GM12875 (cell line): ENCODE measurements at regions not wholly inside any gene's neighbourhood (a gene's known extent, or its start where the extent isn't known, plus 50 kb on each side); places are given as distances from the start of the nearest gene placed in this dataset.

Experiments
- H3K4me3 ChIP-seq: one replicate; pipeline ENCODE4 v1.5.1; 2011; ENCODE audit warnings: low read depth, low read length, control low read depth
- CTCF ChIP-seq: IDR thresholded peaks from 2 replicates; pipeline ENCODE4 v1.5.1; 2011; ENCODE audit warnings: low read depth, mild to moderate bottlenecking, control low read depth, inconsistent platforms, low read length, moderate library complexity, borderline replicate concordance; ENCODE audit not compliant: insufficient read depth

DNA sequence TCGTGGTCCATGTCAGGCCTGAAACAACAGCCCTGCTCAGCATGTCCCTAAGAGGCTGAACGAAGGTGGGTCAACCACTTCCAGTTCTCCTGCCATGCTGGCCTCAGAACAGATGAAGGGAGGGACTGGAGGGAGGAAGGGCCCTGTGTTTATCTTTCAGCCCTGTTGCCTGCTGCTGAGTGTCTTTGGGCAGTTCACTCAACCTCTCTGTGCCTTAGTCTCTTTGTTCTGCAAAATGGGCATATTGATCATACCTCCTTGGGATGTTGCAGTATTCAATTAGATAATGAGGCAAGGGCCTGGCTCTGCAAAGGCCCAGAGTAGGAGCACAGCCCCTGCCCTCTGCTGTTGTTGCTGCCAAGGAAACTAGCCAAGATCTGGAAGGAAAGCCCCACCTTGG is 207.5 kb downstream of the MN1 start:
- no peak overlapping the region for H3K4me3 ChIP-seq

GRCh38 chr22:27594474-27595134 is 207.0 kb downstream of the MN1 start:
- no peak overlapping the region for H3K4me3 ChIP-seq
- no peak for TF ChIP-seq CTCF

More for the DNA sequence above, 207.5 kb downstream of the MN1 start:
- TF ChIP-seq CTCF = no peak

DNA sequence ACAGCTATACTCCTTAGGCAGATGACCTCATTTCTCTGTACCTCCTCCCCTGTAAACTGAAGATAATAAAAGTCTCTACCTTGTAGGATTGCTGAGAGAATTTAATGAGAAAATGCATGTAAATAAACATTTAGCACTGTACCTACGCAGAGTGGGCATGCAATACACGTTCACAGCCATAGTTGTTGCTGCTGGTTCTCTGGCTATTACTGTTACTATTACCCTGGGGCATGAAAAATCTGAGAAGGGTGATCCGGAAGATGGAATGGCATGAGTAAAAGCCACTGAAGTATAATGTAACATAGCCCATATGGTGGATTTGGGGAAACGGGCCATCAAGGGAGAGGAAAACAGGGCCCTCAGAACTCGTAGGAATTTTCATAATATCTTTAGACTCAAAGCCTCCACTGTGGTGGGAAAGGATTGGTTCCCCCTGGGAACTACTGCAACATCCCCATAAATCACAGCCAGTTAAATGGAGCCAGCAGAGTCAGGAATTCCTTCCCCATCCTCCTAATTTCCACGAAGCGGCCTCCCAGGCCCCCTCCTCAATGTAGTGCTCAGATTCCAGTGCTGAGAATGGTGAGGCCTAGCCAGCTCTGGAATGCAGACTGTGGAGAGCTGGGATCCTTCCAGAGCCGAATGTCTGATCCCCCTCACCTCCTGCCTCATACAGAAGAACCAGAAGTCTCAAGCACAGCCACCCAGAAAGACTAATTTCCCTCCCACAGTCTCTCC is 205.3 kb downstream of the MN1 start:
- TF ChIP-seq CTCF = no peak
- H3K4me3 ChIP-seq = no peak overlapping the region

DNA sequence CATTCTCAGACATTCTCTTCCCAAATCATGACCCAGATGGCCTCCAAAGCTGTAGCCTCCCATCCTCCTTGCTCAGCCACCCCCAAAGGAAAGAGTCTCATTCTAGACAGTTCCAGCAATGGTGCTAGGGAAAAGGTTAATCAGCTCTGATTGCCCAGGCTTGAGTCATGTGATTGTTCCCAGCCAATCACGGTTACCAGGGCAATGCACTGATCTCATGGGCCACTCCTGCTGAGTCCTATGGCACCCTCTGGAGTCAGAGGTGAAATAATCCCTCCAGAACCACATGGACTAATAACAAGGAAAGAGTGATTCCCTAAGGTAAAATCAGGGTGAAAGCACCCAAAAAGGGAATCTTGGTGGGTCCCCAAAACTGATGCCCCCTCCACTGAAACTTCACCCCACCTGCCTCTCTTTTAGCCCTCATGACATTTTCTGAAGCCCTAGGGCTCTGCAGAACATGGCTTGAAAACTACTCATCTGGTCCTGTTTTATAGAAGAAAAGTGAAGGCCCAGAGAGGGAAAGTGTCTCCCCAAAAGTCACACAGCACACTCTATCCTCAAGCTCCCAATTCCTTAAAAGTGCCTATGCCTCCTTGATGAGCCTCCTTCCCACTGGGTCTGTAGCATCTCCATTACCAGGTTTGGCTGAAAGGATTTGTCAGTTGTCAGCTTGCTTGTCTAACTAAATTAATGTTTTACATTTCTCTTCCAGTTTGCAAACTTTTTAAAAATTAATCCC is 203.7 kb downstream of the MN1 start:
- TF ChIP-seq CTCF = no peak

DNA sequence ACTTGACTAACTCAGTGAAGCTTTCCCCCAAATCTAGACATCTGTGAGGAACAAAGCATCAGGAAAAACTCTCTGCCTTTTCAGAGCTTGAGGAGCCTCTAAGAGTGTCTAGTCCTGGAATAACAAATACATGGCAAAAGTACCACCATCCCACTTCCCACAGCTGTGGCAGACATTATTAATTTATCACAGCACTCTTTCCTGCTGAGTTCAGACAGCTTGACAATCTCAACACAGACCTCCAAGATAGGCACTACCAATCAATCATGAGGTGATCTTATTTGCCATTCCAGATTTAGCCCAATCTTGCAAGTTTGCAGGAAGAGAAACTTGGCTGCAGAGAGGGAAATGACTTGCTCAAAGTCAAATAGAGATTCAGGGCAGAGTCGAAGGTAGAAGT is 202.8 kb downstream of the MN1 start:
- no peak overlapping the region for H3K4me3 ChIP-seq
- TF ChIP-seq CTCF = no peak

More for the DNA sequence above, 203.7 kb downstream of the MN1 start:
- no peak overlapping the region for H3K4me3 ChIP-seq

GRCh38 chr22:27601195-27601594 is 200.4 kb downstream of the MN1 start:
- no peak for TF ChIP-seq CTCF
- H3K4me3 ChIP-seq = no peak overlapping the region
